HepG2 (cell line): ENCODE measurements at regions not wholly inside any gene's neighbourhood (a gene's known extent, or its start where the extent isn't known, plus 50 kb on each side); places are given as distances from the start of the nearest gene placed in this dataset.
A peak's percentile ranks its signal among the peaks of the same experiment; 100 is the strongest.

ENCODE experiments used
- ATAC-seq: fragments of 200-7000 bp; cut with Tn5 transposase; 3 replicates; pipeline ENCODE4 v1.9.1; 2020; ENCODE audit warnings: mild to moderate bottlenecking, moderate library complexity
- BruUV-seq: library from RNA; stranded (reverse); fragments of 400-500 nt; replicated peaks from 2 replicates; lab custom pipeline; 2021; lab: Mats Ljungman, UMichigan
- CTCF ChIA-PET: fragments of 300-600 bp; formaldehyde crosslinking; extraction: SDS; loops from one replicate; lab custom pipeline; 2021; ENCODE audit warnings: low total read pairs, inconsistent platforms, low intra/inter-chr PET ratio; lab: Yijun Ruan, JAX
- POLR2A ChIA-PET: fragments of 350-600 bp; sonication (Branson Sonifier 250); formaldehyde crosslinking; loops from one replicate; lab custom pipeline; 2020; ENCODE audit warnings: antibody characterized with exemption, inconsistent platforms; lab: Yijun Ruan, JAX
- DNase-seq: peaks from one replicate; pipeline ENCODE4 v3.0.0-alpha.2; 2015; ENCODE audit warnings: low spot score
- FAIRE-seq: peaks from 3 replicates; lab custom pipeline; 2011; peaks lifted over from hg19 to GRCh38; lab: Jason Lieb, UNC
- H2AFZ ChIP-seq: one replicate; pipeline ENCODE4 v1.6.1; 2011; ENCODE audit warnings: low read length, inconsistent platforms
- H3K27ac ChIP-seq: fragments of 300-600 bp; 3 replicates; pipeline ENCODE4 v1.8.0; 2011; ENCODE audit warnings: mixed run types, mild to moderate bottlenecking, mixed read lengths, low read length, inconsistent platforms; ENCODE audit not compliant: insufficient read depth; ENCODE audit errors: extremely low read length
- H3K27me3 ChIP-seq, 2 experiments: fragments of 200-600 bp in 1 of 2; 2 replicates in 1 of 2; 3 replicates in 1 of 2; pipeline versions ENCODE4 v1.6.0 to v1.8.0; 2011; ENCODE audit warnings: low read length in 2 of 2, mild to moderate bottlenecking in 2 of 2, moderate library complexity in 2 of 2, inconsistent platforms in 1 of 2; ENCODE audit not compliant: insufficient read depth in 2 of 2, control insufficient read depth in 1 of 2
- H3K36me3 ChIP-seq, 2 experiments: fragments of 200-600 bp in 1 of 2; replicated peaks in 1 of 2; 2 replicates in 1 of 2; 3 replicates in 1 of 2; pipeline versions ENCODE4 v1.5.1 to v1.8.0; 2011; ENCODE audit warnings: low read length in 2 of 2, inconsistent platforms in 1 of 2; ENCODE audit not compliant: insufficient read depth in 2 of 2, control insufficient read depth in 1 of 2
- H3K4me1 ChIP-seq: 2 replicates; pipeline ENCODE4 v1.5.1; 2012; ENCODE audit warnings: low read length, inconsistent platforms; ENCODE audit not compliant: insufficient read depth
- H3K4me2 ChIP-seq: 2 replicates; pipeline ENCODE4 v1.6.0; 2011; ENCODE audit warnings: low read depth, low read length, inconsistent platforms
- H3K4me3 ChIP-seq, 3 experiments: fragments of 200-600 bp in 1 of 3; sonication (generic), shearing (Covaris generic) in 1 of 3; replicated peaks in 1 of 3; 2 replicates each; pipeline ENCODE4 v1.5.1; 2011 to 2016; ENCODE audit warnings: low read length in 3 of 3, inconsistent platforms in 2 of 3, low read depth in 2 of 3, mild to moderate bottlenecking in 2 of 3, control low read depth in 1 of 3, mixed read lengths in 1 of 3; ENCODE audit not compliant: insufficient read depth in 1 of 3
- H3K79me2 ChIP-seq: one replicate; pipeline ENCODE4 v1.6.1; 2011; ENCODE audit warnings: low read length, inconsistent platforms; ENCODE audit not compliant: insufficient read depth
- H3K9ac ChIP-seq: 2 replicates; pipeline ENCODE4 v1.6.0; 2011; ENCODE audit warnings: mild to moderate bottlenecking, low read depth, low read length, inconsistent platforms; ENCODE audit not compliant: insufficient read depth
- H3K9me3 ChIP-seq: 2 replicates; pipeline ENCODE4 v1.5.1; 2012; ENCODE audit warnings: mild to moderate bottlenecking, low read length
- H4K20me1 ChIP-seq: 2 replicates; pipeline ENCODE4 v1.6.0; 2011; ENCODE audit warnings: inconsistent platforms, mild to moderate bottlenecking, low read length, moderate library complexity; ENCODE audit not compliant: insufficient read depth
- ATF7 ChIP-seq, 2 experiments: fragments of 450-650 bp in 1 of 2; sonication (generic) in 1 of 2; formaldehyde crosslinking in 1 of 2; IDR thresholded peaks; 2 replicates each; pipeline versions ENCODE4 v1.4.0 to v1.6.1; 2016 to 2020; ENCODE audit warnings: antibody characterized with exemption in 1 of 2, mild to moderate bottlenecking in 1 of 2, missing genetic modification reagents in 1 of 2
- CEBPB ChIP-seq: IDR thresholded peaks from 2 replicates; pipeline ENCODE4 v1.6.1; 2011; ENCODE audit warnings: low read depth, low read length, improper control_type of control experiment, borderline replicate concordance
- CEBPG ChIP-seq: IDR thresholded peaks from 2 replicates; pipeline ENCODE4 v1.6.1; 2016
- DRAP1 ChIP-seq: IDR thresholded peaks from 2 replicates; pipeline ENCODE4 v1.6.1; 2016; ENCODE audit warnings: missing genetic modification reagents, missing compliant biosample characterization
- EHMT2 ChIP-seq: fragments of 200-600 bp; sonication (generic); IDR thresholded peaks from 2 replicates; pipeline ENCODE4 v1.7.0; 2017; ENCODE audit warnings: antibody characterized with exemption, low read depth, low read length, borderline replicate concordance
- HDAC6 ChIP-seq: fragments of 200-600 bp; sonication (generic); IDR thresholded peaks from 2 replicates; pipeline ENCODE4 v1.7.0; 2017; ENCODE audit warnings: mild to moderate bottlenecking, antibody characterized with exemption, low read length, low read depth
- HMG20B ChIP-seq: conservative IDR thresholded peaks from 2 replicates; pipeline ENCODE4 v1.6.1; 2016; ENCODE audit warnings: missing genetic modification reagents, missing compliant biosample characterization
- IRX3 ChIP-seq: sonication (generic); formaldehyde crosslinking; IDR thresholded peaks from 2 replicates; pipeline ENCODE4 v1.8.1; 2023; ENCODE audit warnings: mild to moderate bottlenecking, low read depth, missing genetic modification reagents, borderline replicate concordance
- PITX1 ChIP-seq: sonication (generic); formaldehyde crosslinking; IDR thresholded peaks from 2 replicates; pipeline ENCODE4 v1.5.1; 2020; ENCODE audit warnings: mild to moderate bottlenecking, missing genetic modification reagents
- PRMT3 ChIP-seq: sonication (generic); formaldehyde crosslinking; IDR thresholded peaks from 2 replicates; pipeline ENCODE4 v1.8.1; 2022; ENCODE audit warnings: low read depth, mild to moderate bottlenecking, moderate library complexity, missing genetic modification reagents, borderline replicate concordance
- THAP7 ChIP-seq: sonication (generic); formaldehyde crosslinking; IDR thresholded peaks from 2 replicates; pipeline ENCODE4 v1.8.1; 2023; ENCODE audit warnings: mild to moderate bottlenecking, missing genetic modification reagents
- ZFP41 ChIP-seq: sonication (generic); formaldehyde crosslinking; IDR thresholded peaks from 2 replicates; pipeline ENCODE4 v1.4.0; 2020; ENCODE audit warnings: mild to moderate bottlenecking, missing genetic modification reagents, borderline replicate concordance
- WGBS: methylation state at CpG from one replicate; pipeline ENCODE4 v1.1.6; 2017; ENCODE audit warnings: low lambda C conversion rate; 5-methylcytosine and 5-hydroxymethylcytosine counted together
- in situ Hi-C: cut with HindIII; loops from 2 replicates; pipeline ENCODE4 v1.10.0; 2017; ENCODE audit warnings: low pct_unique_long_range_greater_than_20kb; ENCODE audit not compliant: extremely low pct_ligation_motif_present
- intact Hi-C: fragments of 100-400 bp; cut with micrococcal nuclease; formaldehyde crosslinking; loops from one replicate; pipeline ENCODE4 v1.10.0; 2022; ENCODE audit not compliant: unreplicated experiment

DNA sequence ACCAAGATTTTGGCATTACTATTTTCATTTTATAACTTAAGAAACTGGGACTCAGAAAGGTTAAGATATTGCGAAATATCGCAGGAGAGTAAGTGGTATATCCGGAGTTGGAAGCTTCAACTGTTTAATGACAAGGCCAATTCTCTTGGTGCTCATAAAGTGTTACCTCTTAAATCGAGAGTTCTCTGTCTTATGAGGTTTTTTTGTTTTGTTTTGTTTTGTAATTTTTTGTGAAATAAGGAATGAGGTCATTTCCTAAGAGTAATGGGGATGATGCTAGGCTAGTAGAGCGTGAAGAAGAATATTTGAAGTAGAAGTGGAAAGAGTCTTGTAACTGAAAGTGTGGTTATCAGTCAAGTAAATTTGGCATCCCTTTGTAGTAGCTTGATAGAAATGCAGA, 183.2 kb upstream of the DAB2 start:
- DNase-seq, result no peak
- H2AFZ ChIP-seq, result no peak overlapping the region
- ATAC-seq, result no peak
- H3K27ac ChIP-seq, result no peak overlapping the region
- H3K36me3 ChIP-seq, result no peaks in the 10 kb centered on the region
- no peak overlapping the region for H3K4me2 ChIP-seq
- no peaks in the 10 kb centered on the region for H3K27me3 ChIP-seq
- FAIRE-seq, result no peak
- H3K4me3 ChIP-seq, result no peak overlapping the region
- no peaks in the 10 kb centered on the region for H3K79me2 ChIP-seq
- no peaks in the 10 kb centered on the region for H3K4me1 ChIP-seq
- TF ChIP-seq THAP7 (CRISPR knock-in tag) (no peak), IRX3 (CRISPR knock-in tag) (no peak), PRMT3 (CRISPR knock-in tag) (no peak), EHMT2 (no peak), HDAC6 (no peak), ZFP41 (CRISPR knock-in tag) (no peak), CEBPB (peak; percentile 86), DRAP1 (CRISPR knock-in tag) (no peak), CEBPG (CRISPR knock-in tag) (peak; percentile 20; the same call in 1 of the 2 replicates), ATF7 (IDR thresholded peaks at IDR 0.05) (peak; percentile 48; the same call in 1 of the 2 replicates), ATF7 (CRISPR knock-in tag; IDR thresholded peaks at IDR 0.05) (no peak), PITX1 (CRISPR knock-in tag) (no peak), HMG20B (no peak)
- 58% methylated on average over 5 of the region's 5 CpGs for WGBS
- H4K20me1 ChIP-seq, result no peaks in the 10 kb centered on the region
- BruUV-seq, result no TSS peak
- ChIA-PET CTCF (no interaction called here), POLR2A (no interaction called here)
- no peak overlapping the region for H3K9ac ChIP-seq
- intact Hi-C loops, result no loop called here
- H3K9me3 ChIP-seq, result no peaks in the 10 kb centered on the region
- in situ Hi-C loops, result loop anchor here (10.0 kb wide), 1 partner anchor 87 kb away; no protein-coding TSS in a partner anchor
